Vagina (tissue), 2 donors: ENCODE measurements at regions not wholly inside any gene's neighbourhood (a gene's known extent, or its start where the extent isn't known, plus 50 kb on each side); places are given as distances from the start of the nearest gene placed in this dataset.

Experiments
- DNase-seq, 2 donors: peaks; one replicate each; pipeline ENCODE4 v3.0.0-alpha.2; 2017; ENCODE audit errors: extremely low spot score in 2 of 2
- H3K27ac ChIP-seq: fragments of 200-600 bp; sonication (generic); one replicate; pipeline ENCODE4 v1.5.1; 2019
- H3K27me3 ChIP-seq: fragments of 200-600 bp; sonication (generic); one replicate; pipeline ENCODE4 v1.5.1; 2019
- H3K36me3 ChIP-seq, 2 donors: fragments of 200-600 bp; sonication (generic); one replicate each; pipeline ENCODE4 v1.5.1; 2017 to 2019
- H3K4me1 ChIP-seq: fragments of 200-600 bp; sonication (generic); one replicate; pipeline ENCODE4 v1.5.1; 2019
- H3K4me3 ChIP-seq, 2 donors: fragments of 200-600 bp; sonication (generic); 1 replicate in 1 of 2; 2 replicates in 1 of 2; pipeline ENCODE4 v1.5.1; 2016 to 2019
- H3K9me3 ChIP-seq: fragments of 200-600 bp; sonication (generic); one replicate; pipeline ENCODE4 v1.5.1; 2019
- CTCF ChIP-seq, 3 experiments: fragments of 450-650 bp in 2 of 3; fragments of 200-600 bp in 1 of 3; sonication (generic) in 1 of 3; IDR thresholded peaks; one replicate each; pipeline ENCODE4 v1.5.1; 2017 to 2019; ENCODE audit warnings: antibody characterized with exemption in 3 of 3, mild to moderate bottlenecking in 2 of 3, moderate library complexity in 2 of 3
- POLR2A ChIP-seq, 2 donors: fragments of 450-650 bp; IDR thresholded peaks; one replicate each; pipeline ENCODE4 v1.6.1; 2017; ENCODE audit warnings: antibody characterized with exemption in 2 of 2, mild to moderate bottlenecking in 2 of 2, moderate library complexity in 2 of 2
- POLR2AphosphoS5 ChIP-seq, 2 donors: sonication (generic); formaldehyde crosslinking; IDR thresholded peaks; one replicate each; pipeline ENCODE4 v1.9.0; 2017; ENCODE audit warnings: antibody characterized with exemption in 2 of 2, mild to moderate bottlenecking in 2 of 2, low read depth in 1 of 2; ENCODE audit not compliant: insufficient read depth in 1 of 2
- intact Hi-C: fragments of 100-400 bp; cut with DNase I; formaldehyde crosslinking; loops from one replicate; pipeline ENCODE4 v1.15.1; 2023

DNA sequence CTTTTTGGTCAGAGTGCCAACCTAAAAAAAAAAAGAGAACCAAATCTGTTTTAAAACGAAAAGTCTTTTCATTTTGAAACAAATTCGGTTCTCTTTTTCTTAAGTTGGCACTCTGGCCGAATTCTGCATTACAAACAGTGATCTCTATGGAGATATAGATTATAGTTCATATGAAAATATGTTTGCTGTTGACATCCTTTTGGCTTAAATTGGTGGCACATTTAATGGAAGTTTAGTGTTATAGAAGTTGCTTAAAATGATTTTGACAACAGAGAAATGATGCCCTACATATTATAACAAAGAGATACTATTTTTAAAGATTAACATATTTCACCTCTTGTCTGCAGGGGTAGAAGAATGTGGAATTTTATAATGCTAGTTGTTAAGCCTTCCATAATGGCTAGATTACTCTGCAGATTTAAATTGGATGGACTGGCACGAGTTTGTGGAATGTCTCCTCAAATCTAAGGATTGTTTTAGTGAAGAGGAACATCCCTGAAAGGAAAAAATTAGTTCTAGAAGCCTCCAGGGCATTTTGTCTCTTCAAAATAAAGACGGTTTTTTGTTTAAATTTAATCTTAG is 222.9 kb upstream of the CDH2 start:
- intact Hi-C loops: no loop called here
- no peaks in the 10 kb centered on the region for H3K36me3 ChIP-seq
- H3K27me3 ChIP-seq: no peaks in the 10 kb centered on the region
- H3K27ac ChIP-seq: no peak overlapping the region
- DNase-seq: no peak
- H3K4me1 ChIP-seq: no peaks in the 10 kb centered on the region
- no peaks in the 10 kb centered on the region for H3K9me3 ChIP-seq
- TF ChIP-seq POLR2A (IDR thresholded peaks at IDR 0.05): no peak
- TF ChIP-seq CTCF (IDR thresholded peaks at IDR 0.05): no peak
- TF ChIP-seq POLR2AphosphoS5 (IDR thresholded peaks at IDR 0.05; ENCODE audit: insufficient read depth in 1 of 2, low read depth in 1 of 2): no peak
- no peak overlapping the region for H3K4me3 ChIP-seq

- H3K4me3 ChIP-seq: no peak overlapping the region
- intact Hi-C loops: no loop called here
- no peaks in the 10 kb centered on the region for H3K36me3 ChIP-seq
- H3K4me1 ChIP-seq: no peaks in the 10 kb centered on the region
- no peaks in the 10 kb centered on the region for H3K9me3 ChIP-seq
- no peak for DNase-seq
- no peak overlapping the region for H3K27ac ChIP-seq
- no peaks in the 10 kb centered on the region for H3K27me3 ChIP-seq
- TF ChIP-seq CTCF (IDR thresholded peaks at IDR 0.05) (no peak), POLR2A (IDR thresholded peaks at IDR 0.05) (no peak), POLR2AphosphoS5 (IDR thresholded peaks at IDR 0.05; ENCODE audit: insufficient read depth in 1 of 2, low read depth in 1 of 2) (no peak)
These were observed 221.5 kb upstream of the CDH2 start for GRCh38 chr18:28398471-28398870.

DNA sequence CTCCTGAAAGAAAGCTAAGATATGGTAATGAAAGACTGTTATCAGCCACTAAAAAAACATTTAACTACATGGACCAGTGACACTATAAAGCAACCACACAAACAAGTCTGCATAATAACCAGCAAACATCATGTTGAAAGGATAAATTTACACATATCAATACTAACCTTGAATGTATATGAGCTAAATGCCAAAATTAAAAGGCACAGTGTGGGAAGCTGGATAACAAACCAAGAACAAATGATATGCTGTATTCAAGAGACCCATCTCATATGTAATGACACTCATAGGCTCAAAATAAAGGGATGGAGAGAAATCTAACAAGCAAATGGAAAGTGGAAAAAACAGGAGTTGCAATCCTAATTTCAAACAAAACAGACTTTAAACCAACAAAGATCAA is 213.1 kb upstream of the CDH2 start:
- Histone ChIP-seq H3K4me3 (no peak overlapping the region), H3K27ac (no peak overlapping the region), H3K36me3 (no peaks in the 10 kb centered on the region), H3K4me1 (no peaks in the 10 kb centered on the region), H3K27me3 (no peaks in the 10 kb centered on the region), H3K9me3 (no peaks in the 10 kb centered on the region)
- intact Hi-C loops: no loop called here
- no peak for TF ChIP-seq POLR2AphosphoS5 (IDR thresholded peaks at IDR 0.05; ENCODE audit: insufficient read depth in 1 of 2, low read depth in 1 of 2)
- no peak for TF ChIP-seq POLR2A (IDR thresholded peaks at IDR 0.05)
- no peak for TF ChIP-seq CTCF (IDR thresholded peaks at IDR 0.05)
- DNase-seq: no peak

- no peak for TF ChIP-seq CTCF (IDR thresholded peaks at IDR 0.05)
- no peak for TF ChIP-seq POLR2AphosphoS5 (IDR thresholded peaks at IDR 0.05; ENCODE audit: insufficient read depth in 1 of 2, low read depth in 1 of 2)
- TF ChIP-seq POLR2A (IDR thresholded peaks at IDR 0.05): no peak
- Histone ChIP-seq H3K4me1 (no peaks in the 10 kb centered on the region), H3K27me3 (no peaks in the 10 kb centered on the region), H3K36me3 (no peaks in the 10 kb centered on the region), H3K4me3 (no peak overlapping the region), H3K9me3 (no peaks in the 10 kb centered on the region), H3K27ac (no peak overlapping the region)
- DNase-seq: no peak
- intact Hi-C loops: no loop called here
These were observed 205.4 kb upstream of the CDH2 start for GRCh38 chr18:28382215-28382879.

DNA sequence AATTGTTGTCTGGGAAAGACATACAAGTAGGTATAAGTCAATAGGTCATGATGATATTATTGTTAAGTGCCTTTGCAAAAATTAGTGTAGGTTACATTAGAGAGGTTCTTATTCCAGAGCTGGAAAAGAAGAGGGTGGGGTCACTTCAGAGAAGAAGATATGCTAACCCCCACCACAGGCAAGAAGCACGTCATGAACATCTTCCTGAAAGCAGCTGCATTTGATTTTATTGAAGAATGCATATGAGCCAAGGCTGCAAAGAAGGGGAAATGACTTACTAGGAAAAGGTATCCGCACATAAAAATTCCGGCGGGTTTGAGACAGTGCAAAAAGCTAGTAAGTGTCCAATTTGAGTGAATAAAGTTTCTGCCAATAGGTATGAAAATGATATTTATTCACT is 195.3 kb upstream of the CDH2 start:
- intact Hi-C loops: no loop called here

More for the DNA sequence above, 195.3 kb upstream of the CDH2 start:
- Histone ChIP-seq H3K4me1 (no peaks in the 10 kb centered on the region), H3K9me3 (no peaks in the 10 kb centered on the region), H3K4me3 (no peak overlapping the region), H3K27ac (no peak overlapping the region), H3K27me3 (no peaks in the 10 kb centered on the region), H3K36me3 (no peaks in the 10 kb centered on the region)
- TF ChIP-seq POLR2A (IDR thresholded peaks at IDR 0.05) (no peak), CTCF (IDR thresholded peaks at IDR 0.05) (no peak), POLR2AphosphoS5 (IDR thresholded peaks at IDR 0.05; ENCODE audit: insufficient read depth in 1 of 2, low read depth in 1 of 2) (no peak)
- no peak for DNase-seq
